Thymus (tissue), 11 donors: ENCODE measurements at regions not wholly inside any gene's neighbourhood (a gene's known extent, or its start where the extent isn't known, plus 50 kb on each side); places are given as distances from the start of the nearest gene placed in this dataset.
A peak's percentile ranks its signal among the peaks of the same experiment; 100 is the strongest.

Experiments used
- DNase-seq, 9 donors: peaks; one replicate each; pipeline ENCODE4 v3.0.0-alpha.2; 2013; ENCODE audit warnings: low spot score in 9 of 9, low read depth in 6 of 9, missing footprints in 1 of 9
- H3K27ac ChIP-seq, 2 donors: one replicate each; pipeline ENCODE4 v1.5.1; 2013; ENCODE audit warnings: control low read depth in 1 of 2, low read depth in 1 of 2, low read length in 1 of 2, mild to moderate bottlenecking in 1 of 2, moderate library complexity in 1 of 2
- H3K27me3 ChIP-seq, 2 donors: one replicate each; pipeline ENCODE4 v1.5.1; 2013; ENCODE audit warnings: low read length in 1 of 2; ENCODE audit not compliant: control insufficient read depth in 2 of 2, insufficient read depth in 1 of 2
- H3K36me3 ChIP-seq, 2 donors: one replicate each; pipeline ENCODE4 v1.5.1; 2013; ENCODE audit warnings: low read length in 1 of 2, mild to moderate bottlenecking in 1 of 2, moderate library complexity in 1 of 2; ENCODE audit not compliant: control insufficient read depth in 2 of 2, insufficient read depth in 2 of 2
- H3K4me1 ChIP-seq, 2 donors: one replicate each; pipeline ENCODE4 v1.5.1; 2013; ENCODE audit warnings: low read length in 2 of 2; ENCODE audit not compliant: control insufficient read depth in 2 of 2, insufficient read depth in 2 of 2
- H3K4me3 ChIP-seq, 2 donors: one replicate each; pipeline ENCODE4 v1.5.1; 2013; ENCODE audit warnings: low read length in 2 of 2, control low read depth in 1 of 2, mild to moderate bottlenecking in 1 of 2
- H3K9me3 ChIP-seq, 2 donors: one replicate each; pipeline ENCODE4 v1.5.1; 2013; ENCODE audit warnings: low read length in 1 of 2, mild to moderate bottlenecking in 1 of 2; ENCODE audit not compliant: control insufficient read depth in 2 of 2, insufficient read depth in 1 of 2
- WGBS: extraction: QIAGEN DNeasy Blood & Tissue Kit; methylation state at CpG from one replicate; pipeline ENCODE4 v1.1.7; 2013; 5-methylcytosine and 5-hydroxymethylcytosine counted together
- donor health status: healthy.

- Histone ChIP-seq H3K27ac (no peak overlapping the region), H3K4me3 (no peak overlapping the region), H3K4me1 (no peaks in the 10 kb centered on the region), H3K9me3 (no peaks in the 10 kb centered on the region), H3K36me3 (no peaks in the 10 kb centered on the region), H3K27me3 (no peaks in the 10 kb centered on the region)
- DNase-seq: no peak
- WGBS: 96% methylated on average over 4 of the region's 4 CpGs
Observed at GRCh38 chr15:94780166-94780565, 548.8 kb downstream of the MCTP2 start.

GRCh38 chr15:94785091-94785490 lies 553.7 kb downstream of the MCTP2 start:
- no peak overlapping the region for H3K4me3 ChIP-seq
- no peaks in the 10 kb centered on the region for H3K9me3 ChIP-seq
- no peaks in the 10 kb centered on the region for H3K36me3 ChIP-seq
- no peaks in the 10 kb centered on the region for H3K4me1 ChIP-seq
- DNase-seq: no peak
- no peaks in the 10 kb centered on the region for H3K27me3 ChIP-seq
- WGBS: 90% methylated on average over 2 of the region's 2 CpGs
- no peak overlapping the region for H3K27ac ChIP-seq

DNA sequence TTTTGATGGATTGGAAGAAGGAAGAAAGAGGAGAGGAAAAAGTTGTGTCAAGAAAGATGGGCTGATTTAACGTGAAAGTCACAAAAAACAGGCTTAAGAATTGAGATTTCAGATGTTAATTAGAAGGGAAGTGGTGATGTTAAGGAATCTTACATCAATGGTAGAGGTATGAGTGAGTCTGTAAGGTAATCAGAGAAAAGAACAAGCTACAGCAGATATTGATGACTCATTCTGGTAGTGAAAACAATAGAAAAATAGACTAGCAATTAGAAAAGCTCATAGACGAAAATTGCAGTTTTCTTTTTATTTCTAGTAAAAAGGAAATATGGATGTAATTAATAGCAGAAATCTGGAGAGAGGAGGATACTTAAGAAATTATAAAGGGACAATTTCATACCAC lies 559.6 kb downstream of the MCTP2 start:
- H3K36me3 ChIP-seq: no peaks in the 10 kb centered on the region
- 91% methylated on average over 2 of the region's 2 CpGs for WGBS
- DNase-seq: no peak

DNA sequence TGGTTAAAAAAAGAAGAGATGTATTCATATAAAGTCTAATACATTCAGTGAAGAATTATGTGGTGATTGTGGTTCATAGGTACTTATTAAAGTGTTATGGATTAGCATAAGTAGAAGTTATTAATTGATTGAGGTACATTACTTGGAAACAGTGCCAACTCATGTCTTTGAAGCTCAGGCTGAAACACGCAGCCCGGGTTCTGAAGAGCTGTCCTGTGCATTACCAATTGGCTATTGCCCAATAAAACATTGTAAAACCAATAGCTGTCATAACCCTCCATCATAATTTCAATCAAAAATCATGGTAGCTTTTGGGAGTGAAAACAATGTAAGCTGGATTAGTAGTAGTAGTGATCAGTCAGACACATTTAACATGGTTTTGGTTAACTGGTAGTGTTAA lies 560.1 kb downstream of the MCTP2 start:
- Histone ChIP-seq H3K27me3 (no peaks in the 10 kb centered on the region), H3K27ac (no peak overlapping the region), H3K9me3 (no peaks in the 10 kb centered on the region), H3K4me1 (no peaks in the 10 kb centered on the region), H3K4me3 (no peak overlapping the region), H3K36me3 (no peaks in the 10 kb centered on the region)
- 95% methylated on average over 2 of the region's 2 CpGs for WGBS
- DNase-seq: no peak

More for the DNA sequence above, 559.6 kb downstream of the MCTP2 start:
- no peaks in the 10 kb centered on the region for H3K9me3 ChIP-seq
- no peaks in the 10 kb centered on the region for H3K27me3 ChIP-seq
- no peak overlapping the region for H3K4me3 ChIP-seq
- no peaks in the 10 kb centered on the region for H3K4me1 ChIP-seq
- no peak overlapping the region for H3K27ac ChIP-seq

DNA sequence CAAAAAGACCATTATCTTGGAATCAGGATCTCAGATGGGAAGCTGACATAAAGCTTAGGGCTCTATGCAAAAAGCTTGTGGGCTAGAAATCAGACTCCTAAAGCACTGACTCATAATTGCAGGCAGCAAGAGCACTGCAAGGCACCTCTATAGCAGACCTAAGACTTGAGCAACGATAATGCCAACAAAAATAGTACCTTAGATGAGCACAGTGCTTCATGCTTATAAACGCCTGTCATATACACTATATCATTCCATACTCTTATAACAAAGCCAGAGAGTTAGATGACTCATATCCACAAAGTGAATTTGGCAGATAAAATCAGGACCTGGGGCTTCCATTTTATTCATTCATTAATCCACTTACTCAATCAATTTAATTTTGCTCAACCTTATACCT lies 560.8 kb downstream of the MCTP2 start:
- H3K36me3 ChIP-seq: no peaks in the 10 kb centered on the region
- DNase-seq: no peak
- no peaks in the 10 kb centered on the region for H3K27me3 ChIP-seq
- WGBS: 89% methylated on average over 2 of the region's 2 CpGs
- no peaks in the 10 kb centered on the region for H3K9me3 ChIP-seq
- no peaks in the 10 kb centered on the region for H3K4me1 ChIP-seq
- H3K27ac ChIP-seq: no peak overlapping the region
- no peak overlapping the region for H3K4me3 ChIP-seq

- H3K4me3 ChIP-seq: no peak overlapping the region
- 98% methylated on average over 3 of the region's 3 CpGs for WGBS
- H3K36me3 ChIP-seq: no peaks in the 10 kb centered on the region
- no peaks in the 10 kb centered on the region for H3K9me3 ChIP-seq
- no peaks in the 10 kb centered on the region for H3K27me3 ChIP-seq
- no peak for DNase-seq
- H3K4me1 ChIP-seq: no peaks in the 10 kb centered on the region
- no peak overlapping the region for H3K27ac ChIP-seq
Observed at GRCh38 chr15:94793207-94793606, 561.8 kb downstream of the MCTP2 start.

- Histone ChIP-seq H3K27ac (no peak overlapping the region), H3K4me3 (no peak overlapping the region), H3K9me3 (no peaks in the 10 kb centered on the region), H3K27me3 (no peaks in the 10 kb centered on the region), H3K4me1 (no peaks in the 10 kb centered on the region), H3K36me3 (no peaks in the 10 kb centered on the region)
- DNase-seq: no peak
- 96% methylated on average over 7 of the region's 7 CpGs for WGBS
Observed at GRCh38 chr15:94793641-94794040, 562.3 kb downstream of the MCTP2 start.

- no peak overlapping the region for H3K4me3 ChIP-seq
- H3K27me3 ChIP-seq: no peaks in the 10 kb centered on the region
- no peaks in the 10 kb centered on the region for H3K36me3 ChIP-seq
- WGBS: 83% methylated on average over 2 of the region's 2 CpGs
- DNase-seq: no peak
- no peaks in the 10 kb centered on the region for H3K4me1 ChIP-seq
- no peaks in the 10 kb centered on the region for H3K9me3 ChIP-seq
- H3K27ac ChIP-seq: no peak overlapping the region
Observed at GRCh38 chr15:94804613-94805012, 573.3 kb downstream of the MCTP2 start.

DNA sequence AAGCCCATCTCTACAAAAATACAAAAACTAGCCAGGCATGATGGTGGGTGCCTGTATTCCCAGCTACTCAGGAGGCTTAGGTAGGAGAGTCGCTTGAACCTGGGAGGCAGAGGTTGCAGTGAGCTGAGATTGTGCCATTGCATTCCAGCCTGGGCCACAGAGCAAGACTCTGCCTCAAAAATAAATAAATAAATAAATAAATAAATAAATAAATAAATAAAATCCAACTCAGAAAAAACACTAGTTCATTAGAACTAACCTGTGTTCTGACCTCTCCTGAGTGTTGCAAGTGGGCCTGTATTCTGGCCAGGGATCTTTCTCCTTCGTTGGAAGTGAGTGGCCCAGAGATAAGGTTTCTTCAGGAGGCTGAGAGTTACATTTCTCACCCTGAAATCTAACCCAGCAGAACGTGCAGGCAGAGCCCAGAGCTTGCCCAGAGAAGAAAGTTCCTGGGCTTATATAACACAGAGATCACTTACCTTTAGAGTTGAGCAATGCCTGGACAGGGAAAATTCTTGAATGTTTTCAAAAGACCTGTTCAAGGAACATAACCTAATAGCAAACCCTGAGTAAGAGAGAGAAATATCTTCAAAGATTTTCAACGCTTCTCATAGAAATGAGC lies 583.9 kb downstream of the MCTP2 start:
- Histone ChIP-seq H3K27me3 (no peaks in the 10 kb centered on the region), H3K4me1 (no peaks in the 10 kb centered on the region), H3K27ac (no peak overlapping the region), H3K4me3 (no peak overlapping the region), H3K36me3 (no peaks in the 10 kb centered on the region), H3K9me3 (no peaks in the 10 kb centered on the region)
- WGBS: 85% methylated on average over 4 of the region's 4 CpGs
- peak in 4 of 9 donors; percentile 0 to 13 (median 4) for DNase-seq

DNA sequence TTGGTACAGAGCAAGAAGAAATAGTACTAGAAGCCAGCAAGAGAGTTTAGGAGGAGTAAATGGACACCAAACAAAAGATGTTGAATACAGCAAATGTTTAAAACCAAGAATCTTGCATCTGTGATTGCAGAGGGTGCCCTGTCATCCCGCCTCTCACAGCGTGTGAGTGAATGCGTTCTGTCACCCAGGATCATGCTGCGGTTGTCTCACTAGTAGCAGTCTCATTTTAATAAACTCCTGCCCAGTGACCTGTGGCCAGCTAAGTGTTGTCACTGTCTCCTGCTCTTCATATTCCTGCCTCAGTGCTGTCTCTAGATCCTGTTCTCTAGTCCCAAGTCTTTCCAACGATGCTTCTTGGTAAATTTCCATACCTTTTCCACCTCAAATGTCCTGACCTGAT lies 584.6 kb downstream of the MCTP2 start:
- Histone ChIP-seq H3K27ac (no peak overlapping the region), H3K9me3 (no peaks in the 10 kb centered on the region), H3K36me3 (no peaks in the 10 kb centered on the region), H3K4me3 (no peak overlapping the region), H3K27me3 (no peaks in the 10 kb centered on the region), H3K4me1 (no peaks in the 10 kb centered on the region)
- no peak for DNase-seq
- WGBS: 91% methylated on average over 5 of the region's 5 CpGs
